Astrocyte of the spinal cord (primary cell): ENCODE measurements at regions not wholly inside any gene's neighbourhood (a gene's known extent, or its start where the extent isn't known, plus 50 kb on each side); places are given as distances from the start of the nearest gene placed in this dataset.
A peak's percentile ranks its signal among the peaks of the same experiment; 100 is the strongest.

ENCODE experiments used
- DNase-seq: peaks from one replicate; pipeline ENCODE4 v3.0.0; 2011; ENCODE audit warnings: low read depth, low spot score
- H3K4me3 ChIP-seq: 2 replicates; pipeline ENCODE4 v1.5.1; 2011; ENCODE audit warnings: low read depth, mild to moderate bottlenecking, low read length, moderate library complexity
- CTCF ChIP-seq: IDR thresholded peaks from 2 replicates; pipeline ENCODE4 v1.5.1; 2012; ENCODE audit warnings: low read depth, mild to moderate bottlenecking, low read length, inconsistent platforms
- in situ Hi-C: cut with HindIII; loops from 2 replicates; pipeline ENCODE4 v1.10.0; 2017; ENCODE audit warnings: low sequenced_read_pairs

- no peak for TF ChIP-seq CTCF
- H3K4me3 ChIP-seq: no peak overlapping the region
- no peak for DNase-seq
- in situ Hi-C loops: no loop called here
Measured at GRCh38 chr6:8736156-8736895, 301.0 kb upstream of the SLC35B3 start.

GRCh38 chr6:8733879-8734278, 298.5 kb upstream of the SLC35B3 start:
- in situ Hi-C loops: no loop called here
- TF ChIP-seq CTCF: no peak
- H3K4me3 ChIP-seq: no peak overlapping the region
- no peak for DNase-seq

- no peak for DNase-seq
- no peak for TF ChIP-seq CTCF
- no peak overlapping the region for H3K4me3 ChIP-seq
- in situ Hi-C loops: no loop called here
Measured at GRCh38 chr6:8731874-8732273, 296.5 kb upstream of the SLC35B3 start.

- in situ Hi-C loops: no loop called here
Measured at GRCh38 chr6:8710668-8711431, 275.5 kb upstream of the SLC35B3 start.

GRCh38 chr6:8707956-8708772, 272.8 kb upstream of the SLC35B3 start:
- DNase-seq: peak; percentile 21
- no peak overlapping the region for H3K4me3 ChIP-seq
- peak; percentile 21 for TF ChIP-seq CTCF
- in situ Hi-C loops: no loop called here

More at GRCh38 chr6:8710668-8711431, 275.5 kb upstream of the SLC35B3 start:
- no peak overlapping the region for H3K4me3 ChIP-seq
- TF ChIP-seq CTCF: no peak
- no peak for DNase-seq

- no peak for TF ChIP-seq CTCF
- H3K4me3 ChIP-seq: no peak overlapping the region
- in situ Hi-C loops: no loop called here
Measured at GRCh38 chr6:8707369-8707768, 272.0 kb upstream of the SLC35B3 start.

More at GRCh38 chr6:8707369-8707768, 272.0 kb upstream of the SLC35B3 start:
- DNase-seq: no peak
